H1 (cell line): ENCODE measurements at regions not wholly inside any gene's neighbourhood (a gene's known extent, or its start where the extent isn't known, plus 50 kb on each side); places are given as distances from the start of the nearest gene placed in this dataset.

Source experiments
- CTCF ChIA-PET: fragments of 300-600 bp; sonication (Branson Sonifier 250); formaldehyde crosslinking; loops from one replicate; lab custom pipeline; 2021; ENCODE audit not compliant: partially characterized antibody; lab: Charles Lee
- POLR2A ChIA-PET: fragments of 300-600 bp; sonication (Branson Sonifier 250); formaldehyde crosslinking; loops from one replicate; lab custom pipeline; 2021; ENCODE audit warnings: inconsistent platforms; ENCODE audit not compliant: partially characterized antibody; lab: Charles Lee
- DNase-seq, 2 experiments: peaks; one replicate each; pipeline versions ENCODE4 v3.0.0 to v3.0.0-alpha.2; 2010 to 2022; ENCODE audit warnings: low spot score in 2 of 2, low read depth in 1 of 2, mixed read lengths in 1 of 2
- FAIRE-seq: peaks from 2 replicates; lab custom pipeline; 2011; peaks lifted over from hg19 to GRCh38; lab: Jason Lieb, UNC
- H2AFZ ChIP-seq: 2 replicates; pipeline ENCODE4 v1.8.1; 2012; ENCODE audit warnings: low read length, inconsistent platforms
- H2AK5ac ChIP-seq: 2 replicates; pipeline ENCODE4 v1.6.1; 2013; ENCODE audit warnings: low read depth, low read length
- H2BK120ac ChIP-seq: replicated peaks from 2 replicates; pipeline ENCODE3; 2013; ENCODE audit warnings: low read depth, low read length, inconsistent platforms
- H2BK12ac ChIP-seq: 2 replicates; pipeline ENCODE4 v1.6.1; 2013; ENCODE audit warnings: low read depth, low read length
- H2BK15ac ChIP-seq: 2 replicates; pipeline ENCODE4 v1.6.1; 2013; ENCODE audit warnings: low read length
- H2BK20ac ChIP-seq: 2 replicates; pipeline ENCODE4 v1.6.1; 2013; ENCODE audit warnings: low read length
- H2BK5ac ChIP-seq: 2 replicates; pipeline ENCODE4 v1.6.1; 2013; ENCODE audit warnings: low read depth, low read length
- H3K14ac ChIP-seq: 2 replicates; pipeline ENCODE4 v1.6.1; 2013; ENCODE audit warnings: inconsistent platforms; ENCODE audit not compliant: insufficient read length
- H3K18ac ChIP-seq: 2 replicates; pipeline ENCODE4 v1.6.1; 2013; ENCODE audit warnings: low read length; ENCODE audit errors: extremely low read depth
- H3K23ac ChIP-seq: 2 replicates; pipeline ENCODE4 v1.6.1; 2013; ENCODE audit warnings: inconsistent platforms; ENCODE audit not compliant: insufficient read length
- H3K23me2 ChIP-seq: 2 replicates; pipeline ENCODE4 v1.6.1; 2013; ENCODE audit warnings: low read depth, low read length
- H3K27ac ChIP-seq: 2 replicates; pipeline ENCODE4 v1.6.1; 2011; ENCODE audit warnings: low read depth, low read length, inconsistent platforms
- H3K27me3 ChIP-seq, 4 experiments: replicated peaks in 1 of 4; 1 replicate in 1 of 4; 2 replicates in 3 of 4; pipeline versions ENCODE4 v1.6.1 to v1.8.1; 2011 to 2013; ENCODE audit warnings: low read length in 3 of 4, mild to moderate bottlenecking in 3 of 4, inconsistent platforms in 2 of 4, mixed read lengths in 2 of 4, moderate library complexity in 1 of 4; ENCODE audit not compliant: control insufficient read depth in 3 of 4, insufficient read depth in 3 of 4; ENCODE audit errors: extremely low read depth in 1 of 4
- H3K36me3 ChIP-seq, 4 experiments: 2 replicates each; pipeline versions ENCODE4 v1.6.1 to v1.8.1; 2011 to 2013; ENCODE audit warnings: mild to moderate bottlenecking in 4 of 4, low read length in 3 of 4, moderate library complexity in 2 of 4, control low read depth in 1 of 4, inconsistent platforms in 1 of 4; ENCODE audit not compliant: insufficient read depth in 4 of 4, control insufficient read depth in 2 of 4
- H3K4ac ChIP-seq: replicated peaks from 2 replicates; pipeline ENCODE3; 2013; ENCODE audit warnings: low read length, low read depth, mixed read lengths, inconsistent platforms; ENCODE audit not compliant: insufficient read length
- H3K4me1 ChIP-seq, 4 experiments: replicated peaks in 1 of 4; 1 replicate in 1 of 4; 2 replicates in 3 of 4; pipeline versions ENCODE4 v1.6.1 to v1.8.1; 2011 to 2013; ENCODE audit warnings: low read length in 3 of 4, inconsistent platforms in 2 of 4, mixed read lengths in 1 of 4; ENCODE audit not compliant: insufficient read depth in 4 of 4, control insufficient read depth in 3 of 4
- H3K4me2 ChIP-seq, 2 experiments: 2 replicates each; pipeline versions ENCODE4 v1.6.1 to v1.8.1; 2011 to 2013; ENCODE audit warnings: low read depth in 2 of 2, low read length in 2 of 2, control low read depth in 1 of 2, inconsistent platforms in 1 of 2, mild to moderate bottlenecking in 1 of 2; ENCODE audit not compliant: insufficient read depth in 1 of 2
- H3K4me3 ChIP-seq, 4 experiments: fragments of 200-600, 300-600 bp in 1 of 4; sonication (generic), shearing (Covaris generic), sonication (Bioruptor Twin) in 1 of 4; 2 replicates each; pipeline versions ENCODE4 v1.5.1 to v1.8.1; 2011 to 2016; ENCODE audit warnings: low read length in 4 of 4, low read depth in 3 of 4, control low read depth in 2 of 4, inconsistent platforms in 2 of 4, mild to moderate bottlenecking in 2 of 4, mixed read lengths in 1 of 4, moderate library complexity in 1 of 4; ENCODE audit not compliant: insufficient read depth in 2 of 4; ENCODE audit errors: extremely low read depth in 1 of 4
- H3K56ac ChIP-seq: replicated peaks from 2 replicates; pipeline ENCODE3; 2013; ENCODE audit warnings: low read depth, mild to moderate bottlenecking, mixed read lengths, low read length, inconsistent platforms; ENCODE audit not compliant: insufficient read length
- H3K79me1 ChIP-seq: 2 replicates; pipeline ENCODE4 v1.6.1; 2013; ENCODE audit warnings: low read depth, low read length, control low read depth
- H3K79me2 ChIP-seq, 2 experiments: 2 replicates each; pipeline versions ENCODE4 v1.6.1 to v1.8.1; 2012 to 2013; ENCODE audit warnings: low read length in 2 of 2, mild to moderate bottlenecking in 2 of 2, inconsistent platforms in 1 of 2; ENCODE audit not compliant: insufficient read depth in 2 of 2, control insufficient read depth in 1 of 2
- H3K9ac ChIP-seq, 4 experiments: replicated peaks in 1 of 4; 1 replicate in 1 of 4; 2 replicates in 3 of 4; pipeline versions ENCODE4 v1.6.1 to v1.8.1; 2011 to 2013; ENCODE audit warnings: low read depth in 3 of 4, low read length in 3 of 4, control low read depth in 2 of 4, mild to moderate bottlenecking in 2 of 4, moderate library complexity in 2 of 4, inconsistent platforms in 1 of 4; ENCODE audit errors: extremely low read depth in 1 of 4
- H3K9me3 ChIP-seq, 2 experiments: 2 replicates each; pipeline versions ENCODE4 v1.6.1 to v1.8.1; 2012 to 2013; ENCODE audit warnings: mild to moderate bottlenecking in 2 of 2, moderate library complexity in 2 of 2, control low read depth in 1 of 2, inconsistent platforms in 1 of 2, low read depth in 1 of 2, low read length in 1 of 2, mixed read lengths in 1 of 2; ENCODE audit not compliant: insufficient read depth in 2 of 2
- H4K20me1 ChIP-seq, 2 experiments: replicated peaks in 1 of 2; 2 replicates each; pipeline versions ENCODE3 to v1.8.1; 2011 to 2013; ENCODE audit warnings: inconsistent platforms in 2 of 2, low read length in 2 of 2, mild to moderate bottlenecking in 1 of 2; ENCODE audit not compliant: insufficient read depth in 2 of 2, control insufficient read depth in 1 of 2
- H4K5ac ChIP-seq: 2 replicates; pipeline ENCODE4 v1.6.1; 2013; ENCODE audit warnings: low read length, low read depth, mixed read lengths, inconsistent platforms; ENCODE audit not compliant: insufficient read length
- H4K8ac ChIP-seq: 2 replicates; pipeline ENCODE4 v1.8.0; 2013; ENCODE audit warnings: mild to moderate bottlenecking, moderate library complexity, low read length, inconsistent platforms; ENCODE audit not compliant: insufficient read depth; ENCODE audit errors: extremely low read depth
- H4K91ac ChIP-seq: replicated peaks from 2 replicates; pipeline ENCODE3; 2013; ENCODE audit warnings: low read length, mixed read lengths, inconsistent platforms; ENCODE audit not compliant: insufficient read length
- CHD7 ChIP-seq: fragments of 300-600 bp; sonication (generic); IDR thresholded peaks from 2 replicates; pipeline ENCODE4 v1.7.1; 2012; ENCODE audit warnings: low read length, moderate library complexity, mild to moderate bottlenecking, inconsistent platforms; ENCODE audit not compliant: insufficient replicate concordance
- RBBP5 ChIP-seq: IDR thresholded peaks from 2 replicates; pipeline ENCODE4 v1.7.1; 2012; ENCODE audit warnings: low read depth, mild to moderate bottlenecking, inconsistent platforms, low read length, moderate library complexity, borderline replicate concordance

GRCh38 chr21:27805696-27806095, 838.8 kb upstream of the ADAMTS5 start:
- Histone ChIP-seq H3K79me1 (no peaks in the 10 kb centered on the region), H4K8ac (no peak overlapping the region), H3K4me1 (no peaks in the 10 kb centered on the region), H3K27ac (no peak overlapping the region), H3K14ac (no peak overlapping the region), H4K91ac (no peak overlapping the region), H3K4me3 (no peak overlapping the region), H4K20me1 (no peaks in the 10 kb centered on the region), H3K79me2 (no peaks in the 10 kb centered on the region), H2AFZ (no peak overlapping the region), H2BK15ac (no peak overlapping the region), H2AK5ac (no peak overlapping the region), H2BK12ac (no peak overlapping the region), H3K36me3 (no peaks in the 10 kb centered on the region), H3K4me2 (no peak overlapping the region), H2BK20ac (no peak overlapping the region), H3K23me2 (no peaks in the 10 kb centered on the region), H3K23ac (no peak overlapping the region), H3K18ac (no peak overlapping the region), H3K4ac (no peak overlapping the region), H3K56ac (no peak overlapping the region), H3K9ac (no peak overlapping the region), H2BK120ac (no peak overlapping the region), H3K27me3 (no peaks in the 10 kb centered on the region), H4K5ac (no peak overlapping the region), H3K9me3 (no peaks in the 10 kb centered on the region; a peak in 1 of 4 replicates), H2BK5ac (no peak overlapping the region)
- DNase-seq (no peak), FAIRE-seq (no peak)
- CTCF ChIA-PET, result no interaction called here
- POLR2A ChIA-PET, result no interaction called here
- TF ChIP-seq RBBP5, result no peak
- TF ChIP-seq CHD7, result no peak
